Neural progenitor cell (in vitro differentiated cells): ENCODE measurements at regions not wholly inside any gene's neighbourhood (a gene's known extent, or its start where the extent isn't known, plus 50 kb on each side); places are given as distances from the start of the nearest gene placed in this dataset.
A peak's percentile ranks its signal among the peaks of the same experiment; 100 is the strongest.

Source experiments
- DNase-seq: peaks from one replicate; pipeline ENCODE4 v3.0.0-alpha.2; 2016; ENCODE audit warnings: low spot score
- H2AFZ ChIP-seq: fragments of 200-600 bp; sonication (generic); replicated peaks from 2 replicates; pipeline ENCODE4 v1.6.1; 2016; ENCODE audit warnings: antibody characterized with exemption
- H3F3A ChIP-seq: fragments of 200-600 bp; sonication (generic); 2 replicates; pipeline ENCODE4 v1.6.1; 2016; ENCODE audit warnings: antibody characterized with exemption, low read depth
- H3K27ac ChIP-seq: fragments of 200-600 bp; sonication (generic); 2 replicates; pipeline ENCODE4 v1.5.1; 2016; ENCODE audit warnings: mild to moderate bottlenecking
- H3K27me3 ChIP-seq: fragments of 200-600 bp; sonication (generic); 2 replicates; pipeline ENCODE4 v1.6.1; 2016; ENCODE audit warnings: mild to moderate bottlenecking, moderate library complexity
- H3K36me3 ChIP-seq: fragments of 200-600 bp; sonication (generic); 2 replicates; pipeline ENCODE4 v1.5.1; 2016
- H3K4me1 ChIP-seq: fragments of 200-600 bp; sonication (generic); 2 replicates; pipeline ENCODE4 v1.6.1; 2016; ENCODE audit warnings: mixed run types
- H3K4me2 ChIP-seq: fragments of 200-600 bp; sonication (generic); 2 replicates; pipeline ENCODE4 v1.6.1; 2016
- H3K4me3 ChIP-seq: fragments of 200-600 bp; sonication (generic); 2 replicates; pipeline ENCODE4 v1.5.1; 2016
- H3K79me2 ChIP-seq: fragments of 200-600 bp; sonication (generic); 2 replicates; pipeline ENCODE4 v1.6.1; 2016; ENCODE audit warnings: low read depth
- H3K9ac ChIP-seq: fragments of 200-600 bp; sonication (generic); 2 replicates; pipeline ENCODE4 v1.6.1; 2016
- H3K9me3 ChIP-seq: fragments of 200-600 bp; sonication (generic); 2 replicates; pipeline ENCODE4 v1.5.1; 2016; ENCODE audit warnings: low read depth
- H4K20me1 ChIP-seq: fragments of 200-600 bp; sonication (generic); 2 replicates; pipeline ENCODE4 v1.6.1; 2016; ENCODE audit warnings: low read depth
- H3K27ac Mint-ChIP-seq: 3 replicates; pipeline ENCODE4 v1.8.0; 2021; ENCODE audit warnings: mixed read lengths
- H3K27me3 Mint-ChIP-seq: 2 replicates; pipeline ENCODE4 v1.8.0; 2022; ENCODE audit warnings: low read depth, mild to moderate bottlenecking, inconsistent platforms, moderate library complexity, mixed read lengths; ENCODE audit not compliant: insufficient read depth
- H3K36me3 Mint-ChIP-seq: 3 replicates; pipeline ENCODE4 v1.8.0; 2021; ENCODE audit warnings: mixed read lengths
- H3K4me1 Mint-ChIP-seq: 3 replicates; pipeline ENCODE4 v1.8.0; 2021; ENCODE audit warnings: mixed read lengths
- H3K4me3 Mint-ChIP-seq: 3 replicates; pipeline ENCODE4 v1.8.0; 2021; ENCODE audit warnings: mild to moderate bottlenecking, moderate library complexity, mixed read lengths
- H3K9me3 Mint-ChIP-seq: 3 replicates; pipeline ENCODE4 v1.8.0; 2020; ENCODE audit warnings: mixed read lengths
- EZH2 ChIP-seq: fragments of 200-600 bp; sonication (generic); IDR thresholded peaks from 2 replicates; pipeline ENCODE4 v1.6.1; 2017; ENCODE audit warnings: antibody characterized with exemption, mild to moderate bottlenecking, moderate library complexity
- EZH2phosphoT487 ChIP-seq: fragments of 200-600 bp; sonication (generic); IDR thresholded peaks from 2 replicates; pipeline ENCODE4 v1.6.1; 2017; ENCODE audit warnings: antibody characterized with exemption
- TF ChIP-seq, protein P1 (sequence below): fragments of 200-600 bp; sonication (generic); IDR thresholded peaks from 2 replicates; pipeline ENCODE4 v1.5.1; 2017; ENCODE audit warnings: antibody characterized with exemption, mild to moderate bottlenecking

GRCh38 chr3:110965976-110966375 lies 105.6 kb upstream of the NECTIN3 start:
- Mint-ChIP-seq H3K27me3 (no peaks in the 10 kb centered on the region), H3K9me3 (peaks cover 27% of the 10 kb centered on the region), H3K4me1 (no peaks in the 10 kb centered on the region), H3K36me3 (no peaks in the 10 kb centered on the region), H3K4me3 (no peak overlapping the region), H3K27ac (no peak overlapping the region)
- H3K4me1 ChIP-seq: no peaks in the 10 kb centered on the region
- no peaks in the 10 kb centered on the region for H3K36me3 ChIP-seq
- no peak overlapping the region for H3K27ac ChIP-seq
- no peak overlapping the region for H3K4me3 ChIP-seq
- no peaks in the 10 kb centered on the region for H4K20me1 ChIP-seq
- H3K9me3 ChIP-seq: no peaks in the 10 kb centered on the region
- H3K9ac ChIP-seq: no peak overlapping the region
- DNase-seq: no peak
- no peak overlapping the region for H3K4me2 ChIP-seq
- no peaks in the 10 kb centered on the region for H3K27me3 ChIP-seq
- TF ChIP-seq EZH2: no peak
- TF ChIP-seq, protein P1, sequence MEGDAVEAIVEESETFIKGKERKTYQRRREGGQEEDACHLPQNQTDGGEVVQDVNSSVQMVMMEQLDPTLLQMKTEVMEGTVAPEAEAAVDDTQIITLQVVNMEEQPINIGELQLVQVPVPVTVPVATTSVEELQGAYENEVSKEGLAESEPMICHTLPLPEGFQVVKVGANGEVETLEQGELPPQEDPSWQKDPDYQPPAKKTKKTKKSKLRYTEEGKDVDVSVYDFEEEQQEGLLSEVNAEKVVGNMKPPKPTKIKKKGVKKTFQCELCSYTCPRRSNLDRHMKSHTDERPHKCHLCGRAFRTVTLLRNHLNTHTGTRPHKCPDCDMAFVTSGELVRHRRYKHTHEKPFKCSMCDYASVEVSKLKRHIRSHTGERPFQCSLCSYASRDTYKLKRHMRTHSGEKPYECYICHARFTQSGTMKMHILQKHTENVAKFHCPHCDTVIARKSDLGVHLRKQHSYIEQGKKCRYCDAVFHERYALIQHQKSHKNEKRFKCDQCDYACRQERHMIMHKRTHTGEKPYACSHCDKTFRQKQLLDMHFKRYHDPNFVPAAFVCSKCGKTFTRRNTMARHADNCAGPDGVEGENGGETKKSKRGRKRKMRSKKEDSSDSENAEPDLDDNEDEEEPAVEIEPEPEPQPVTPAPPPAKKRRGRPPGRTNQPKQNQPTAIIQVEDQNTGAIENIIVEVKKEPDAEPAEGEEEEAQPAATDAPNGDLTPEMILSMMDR: no peak
- TF ChIP-seq EZH2phosphoT487: no peak
- H3F3A ChIP-seq: no peaks in the 10 kb centered on the region
- H3K79me2 ChIP-seq: peaks cover 93% of the 10 kb centered on the region
- H2AFZ ChIP-seq: no peak overlapping the region

- no peaks in the 10 kb centered on the region for H3K27me3 ChIP-seq
- no peak overlapping the region for H2AFZ ChIP-seq
- H3F3A ChIP-seq: no peaks in the 10 kb centered on the region
- TF ChIP-seq, protein P1: no peak
- no peak for TF ChIP-seq EZH2
- no peak for TF ChIP-seq EZH2phosphoT487
- no peak overlapping the region for H3K9ac ChIP-seq
- H3K36me3 ChIP-seq: no peaks in the 10 kb centered on the region
- H3K4me3 ChIP-seq: peak overlapping the region; percentile 47
- H3K9me3 ChIP-seq: no peaks in the 10 kb centered on the region
- H3K27ac ChIP-seq: no peak overlapping the region
- H4K20me1 ChIP-seq: no peaks in the 10 kb centered on the region
- peaks cover 27% of the 10 kb centered on the region for H3K9me3 Mint-ChIP-seq
- no peak overlapping the region for H3K4me3 Mint-ChIP-seq
- H3K27me3 Mint-ChIP-seq: no peaks in the 10 kb centered on the region
- peaks cover 83% of the 10 kb centered on the region for H3K79me2 ChIP-seq
- H3K36me3 Mint-ChIP-seq: no peaks in the 10 kb centered on the region
- no peak for DNase-seq
- H3K4me1 Mint-ChIP-seq: no peaks in the 10 kb centered on the region
- H3K4me2 ChIP-seq: no peak overlapping the region
- no peaks in the 10 kb centered on the region for H3K4me1 ChIP-seq
- no peak overlapping the region for H3K27ac Mint-ChIP-seq
Observed at GRCh38 chr3:110966966-110967663, 104.5 kb upstream of the NECTIN3 start.

DNA sequence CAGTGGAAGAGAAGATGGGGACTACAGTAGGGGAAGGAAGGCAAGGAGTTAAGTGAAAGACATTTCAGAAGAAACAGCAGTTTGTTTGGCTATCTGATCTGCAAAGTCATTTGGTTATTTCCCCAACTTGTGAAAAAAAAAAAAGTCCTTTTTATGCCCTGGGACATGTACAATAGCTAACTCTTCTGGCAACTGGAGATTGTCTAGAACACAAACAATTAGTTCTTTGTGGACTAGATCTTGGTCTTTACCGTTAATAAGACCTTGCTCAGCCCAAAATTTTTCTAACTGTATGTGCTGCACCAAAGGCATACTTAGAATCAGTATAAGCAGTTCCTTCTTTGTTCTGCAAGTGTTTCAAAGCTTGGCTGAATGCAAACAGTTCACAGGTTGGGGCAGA lies 103.5 kb upstream of the NECTIN3 start:
- Histone ChIP-seq H3F3A (no peaks in the 10 kb centered on the region), H3K4me2 (peak overlapping the region; percentile 59), H4K20me1 (no peaks in the 10 kb centered on the region), H3K9ac (no peak overlapping the region), H3K79me2 (peaks cover 74% of the 10 kb centered on the region), H3K36me3 (no peaks in the 10 kb centered on the region), H3K27me3 (no peaks in the 10 kb centered on the region), H3K4me1 (no peaks in the 10 kb centered on the region), H3K27ac (no peak overlapping the region), H3K4me3 (peak overlapping the region; percentile 47), H3K9me3 (no peaks in the 10 kb centered on the region), H2AFZ (no peak overlapping the region)
- no peaks in the 10 kb centered on the region for H3K4me1 Mint-ChIP-seq
- TF ChIP-seq EZH2phosphoT487 (no peak), EZH2 (no peak)
- TF ChIP-seq, protein P1: no peak
- no peaks in the 10 kb centered on the region for H3K27me3 Mint-ChIP-seq
- H3K36me3 Mint-ChIP-seq: no peaks in the 10 kb centered on the region
- no peak overlapping the region for H3K27ac Mint-ChIP-seq
- peaks cover 24% of the 10 kb centered on the region for H3K9me3 Mint-ChIP-seq
- DNase-seq: no peak
- no peak overlapping the region for H3K4me3 Mint-ChIP-seq
